Endothelial cell of umbilical vein (primary cell): ENCODE measurements at regions not wholly inside any gene's neighbourhood (a gene's known extent, or its start where the extent isn't known, plus 50 kb on each side); places are given as distances from the start of the nearest gene placed in this dataset.

Experiments used
- BruUV-seq: library from RNA; stranded (reverse); fragments of 400-500 nt; replicated peaks from 2 replicates; lab custom pipeline; 2021; lab: Mats Ljungman, UMichigan
- CTCF ChIA-PET: fragments of 300-600, 350-600 bp; sonication (Branson Sonifier 250); formaldehyde crosslinking; loops from one replicate; lab custom pipeline; 2021; ENCODE audit warnings: antibody characterized with exemption, inconsistent platforms; lab: Charles Lee
- POLR2A ChIA-PET: fragments of 300-600, 350-600 bp; sonication (Branson Sonifier 250); formaldehyde crosslinking; loops from one replicate; lab custom pipeline; 2021; ENCODE audit warnings: antibody characterized with exemption, inconsistent platforms; lab: Charles Lee
- DNase-seq: peaks from one replicate; pipeline ENCODE4 v3.0.0-alpha.2; 2011; ENCODE audit warnings: low read depth, low spot score
- FAIRE-seq: peaks from 2 replicates; lab custom pipeline; 2011; peaks lifted over from hg19 to GRCh38; lab: Jason Lieb, UNC
- H2AFZ ChIP-seq: 2 replicates; pipeline ENCODE4 v1.6.0; 2012; ENCODE audit warnings: low read depth, low read length, control low read depth, inconsistent platforms
- H3K27ac ChIP-seq: 2 replicates; pipeline ENCODE4 v1.5.1; 2011; ENCODE audit warnings: low read depth, mild to moderate bottlenecking, control low read depth, low read length, moderate library complexity; ENCODE audit not compliant: insufficient read depth
- H3K27me3 ChIP-seq, 2 experiments: 2 replicates each; pipeline versions ENCODE4 v1.6.0 to v1.6.1; 2011; ENCODE audit warnings: low read length in 2 of 2, mixed read lengths in 1 of 2; ENCODE audit not compliant: control insufficient read depth in 2 of 2, insufficient read depth in 2 of 2
- H3K36me3 ChIP-seq, 2 experiments: 2 replicates in 1 of 2; 3 replicates in 1 of 2; pipeline ENCODE4 v1.5.1; 2011; ENCODE audit warnings: low read length in 2 of 2, mild to moderate bottlenecking in 1 of 2, moderate library complexity in 1 of 2; ENCODE audit not compliant: control insufficient read depth in 2 of 2, insufficient read depth in 2 of 2; ENCODE audit errors: extremely low read depth in 1 of 2
- H3K4me1 ChIP-seq: 3 replicates; pipeline ENCODE4 v1.5.1; 2011; ENCODE audit warnings: mild to moderate bottlenecking, low read length; ENCODE audit not compliant: control insufficient read depth, insufficient read depth; ENCODE audit errors: extremely low read depth
- H3K4me2 ChIP-seq: 2 replicates; pipeline ENCODE4 v1.6.1; 2011; ENCODE audit warnings: low read length, control low read depth, mixed read lengths; ENCODE audit not compliant: insufficient read depth
- H3K4me3 ChIP-seq, 3 experiments: fragments of 200-600 bp in 1 of 3; sonication (generic), shearing (Covaris generic) in 1 of 3; replicated peaks in 1 of 3; 2 replicates each; pipeline ENCODE4 v1.5.1; 2011 to 2016; ENCODE audit warnings: control low read depth in 3 of 3, low read length in 3 of 3, mild to moderate bottlenecking in 2 of 3, inconsistent platforms in 1 of 3, low read depth in 1 of 3, moderate library complexity in 1 of 3; ENCODE audit not compliant: insufficient read depth in 1 of 3
- H3K79me2 ChIP-seq: 2 replicates; pipeline ENCODE4 v1.6.0; 2012; ENCODE audit warnings: low read length, inconsistent platforms; ENCODE audit not compliant: control insufficient read depth, insufficient read depth
- H3K9ac ChIP-seq: replicated peaks from 2 replicates; pipeline ENCODE3; 2011; ENCODE audit warnings: low read length, control low read depth; ENCODE audit not compliant: insufficient read depth; ENCODE audit errors: extremely low read depth
- H3K9me1 ChIP-seq: replicated peaks from 3 replicates; pipeline ENCODE4 v1.6.0; 2011; ENCODE audit warnings: mild to moderate bottlenecking, low read length; ENCODE audit not compliant: control insufficient read depth, insufficient read depth; ENCODE audit errors: extremely low read depth
- H3K9me3 ChIP-seq: replicated peaks from 2 replicates; pipeline ENCODE4 v1.5.1; 2012; ENCODE audit warnings: low read length, inconsistent platforms; ENCODE audit not compliant: control insufficient read depth, insufficient read depth
- H4K20me1 ChIP-seq: replicated peaks from 2 replicates; pipeline ENCODE3; 2011; ENCODE audit warnings: mild to moderate bottlenecking, low read length; ENCODE audit not compliant: control insufficient read depth, insufficient read depth; ENCODE audit errors: extremely low read depth
- EZH2 ChIP-seq: IDR thresholded peaks from 2 replicates; pipeline ENCODE4 v1.6.1; 2012; ENCODE audit warnings: borderline replicate concordance, low read depth, mild to moderate bottlenecking, moderate library complexity, low read length, inconsistent platforms; ENCODE audit not compliant: severe bottlenecking
- FOS ChIP-seq: IDR thresholded peaks from 2 replicates; pipeline ENCODE4 v1.6.1; 2011; ENCODE audit warnings: mild to moderate bottlenecking, low read length, moderate library complexity, borderline replicate concordance; ENCODE audit not compliant: insufficient read depth
- GATA2 ChIP-seq: IDR thresholded peaks from 2 replicates; pipeline ENCODE4 v1.7.0; 2011; ENCODE audit warnings: low read depth, mild to moderate bottlenecking, moderate library complexity, mixed read lengths, low read length; ENCODE audit not compliant: insufficient read length, insufficient read depth
- JUN ChIP-seq: IDR thresholded peaks from 2 replicates; pipeline ENCODE4 v1.6.1; 2011; ENCODE audit warnings: borderline replicate concordance, low read depth; ENCODE audit not compliant: insufficient read length, insufficient read depth
- MYC ChIP-seq: IDR thresholded peaks from one replicate; pipeline ENCODE4 v1.6.1; 2011; ENCODE audit warnings: mild to moderate bottlenecking, low read depth, low read length
- POLR2AphosphoS5 ChIP-seq: IDR thresholded peaks from 2 replicates; pipeline ENCODE4 v1.6.1; 2012; ENCODE audit warnings: low read depth, mild to moderate bottlenecking, control low read depth, low read length, moderate library complexity; ENCODE audit not compliant: insufficient read depth
- dilution Hi-C: fragments of 300-500 bp; cut with MboI; formaldehyde crosslinking; loops from one replicate; pipeline ENCODE4 v1.15.0; 2019; ENCODE audit warnings: low sequenced_read_pairs; ENCODE audit not compliant: extremely low pct_ligation_motif_present
- intact Hi-C: fragments of 100-400 bp; cut with micrococcal nuclease; formaldehyde crosslinking; loops from one replicate; pipeline ENCODE4 v1.10.0; 2022
- TF ChIP-seq, protein P1 (sequence below): IDR thresholded peaks from 2 replicates; pipeline ENCODE4 v1.6.1; 2011; ENCODE audit not compliant: insufficient read depth, insufficient read length
- TF ChIP-seq, protein P2 (sequence below), 2 donors: IDR thresholded peaks; 1 replicate in 1 of 2; 2 replicates in 1 of 2; pipeline ENCODE4 v1.5.1; 2011; ENCODE audit warnings: low read length in 2 of 2, mild to moderate bottlenecking in 2 of 2, moderate library complexity in 2 of 2, control low read depth in 1 of 2, inconsistent platforms in 1 of 2, low read depth in 1 of 2; ENCODE audit not compliant: insufficient read depth in 1 of 2; ENCODE audit errors: extremely low read depth in 1 of 2

DNA sequence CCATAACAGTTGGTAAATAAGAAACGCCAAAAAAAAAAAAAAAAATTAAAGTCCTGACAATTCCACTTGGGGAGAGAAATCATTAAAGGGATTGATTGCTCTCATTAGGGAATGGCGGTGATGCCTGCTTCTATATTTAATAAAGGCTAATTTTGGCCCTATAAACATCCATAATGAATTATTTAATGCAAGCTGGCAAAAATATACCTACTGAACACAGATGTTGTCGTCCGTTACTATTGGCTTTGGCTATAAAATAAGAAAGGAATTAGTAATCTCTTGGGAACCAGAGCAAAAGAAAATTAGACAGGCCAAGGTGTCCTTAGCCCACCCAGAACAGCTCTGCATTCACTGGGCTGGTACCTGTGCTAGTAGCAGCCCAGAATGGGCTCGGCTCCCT is 717.3 kb downstream of the DIAPH3 start:
- no peak overlapping the region for H2AFZ ChIP-seq
- FAIRE-seq (no peak), DNase-seq (no peak)
- H3K9ac ChIP-seq: no peak overlapping the region
- ChIA-PET POLR2A (interaction anchor here (0.8 kb wide), 1 partner anchor 13 kb away, joined by 3 read pairs; no protein-coding TSS in a partner anchor), CTCF (interaction anchor here (1.2 to 2.4 kb wide), 4 partner anchors 12 to 1813 kb away, joined by 3 to 9 read pairs (median 4); no protein-coding TSS in a partner anchor)
- H3K4me2 ChIP-seq: peak overlapping the region; percentile 57
- H3K4me1 ChIP-seq: peaks cover 34% of the 10 kb centered on the region
- H3K27me3 ChIP-seq: no peaks in the 10 kb centered on the region
- no peaks in the 10 kb centered on the region for H3K9me3 ChIP-seq
- TF ChIP-seq FOS: no peak
- TF ChIP-seq, protein P1, sequence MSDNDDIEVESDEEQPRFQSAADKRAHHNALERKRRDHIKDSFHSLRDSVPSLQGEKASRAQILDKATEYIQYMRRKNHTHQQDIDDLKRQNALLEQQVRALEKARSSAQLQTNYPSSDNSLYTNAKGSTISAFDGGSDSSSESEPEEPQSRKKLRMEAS: no peak
- TF ChIP-seq, protein P2, sequence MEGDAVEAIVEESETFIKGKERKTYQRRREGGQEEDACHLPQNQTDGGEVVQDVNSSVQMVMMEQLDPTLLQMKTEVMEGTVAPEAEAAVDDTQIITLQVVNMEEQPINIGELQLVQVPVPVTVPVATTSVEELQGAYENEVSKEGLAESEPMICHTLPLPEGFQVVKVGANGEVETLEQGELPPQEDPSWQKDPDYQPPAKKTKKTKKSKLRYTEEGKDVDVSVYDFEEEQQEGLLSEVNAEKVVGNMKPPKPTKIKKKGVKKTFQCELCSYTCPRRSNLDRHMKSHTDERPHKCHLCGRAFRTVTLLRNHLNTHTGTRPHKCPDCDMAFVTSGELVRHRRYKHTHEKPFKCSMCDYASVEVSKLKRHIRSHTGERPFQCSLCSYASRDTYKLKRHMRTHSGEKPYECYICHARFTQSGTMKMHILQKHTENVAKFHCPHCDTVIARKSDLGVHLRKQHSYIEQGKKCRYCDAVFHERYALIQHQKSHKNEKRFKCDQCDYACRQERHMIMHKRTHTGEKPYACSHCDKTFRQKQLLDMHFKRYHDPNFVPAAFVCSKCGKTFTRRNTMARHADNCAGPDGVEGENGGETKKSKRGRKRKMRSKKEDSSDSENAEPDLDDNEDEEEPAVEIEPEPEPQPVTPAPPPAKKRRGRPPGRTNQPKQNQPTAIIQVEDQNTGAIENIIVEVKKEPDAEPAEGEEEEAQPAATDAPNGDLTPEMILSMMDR (IDR thresholded peaks at IDR 0.05; ENCODE audit: extremely low read depth in 1 of 2, insufficient read depth in 1 of 2, low read depth in 1 of 2, low read length in 2 of 2): no peak
- TF ChIP-seq EZH2: no peak
- no peaks in the 10 kb centered on the region for H3K79me2 ChIP-seq
- H3K27ac ChIP-seq: no peak overlapping the region
- H3K36me3 ChIP-seq: no peaks in the 10 kb centered on the region
- no peaks in the 10 kb centered on the region for H4K20me1 ChIP-seq
- dilution Hi-C loops (no loop called here), intact Hi-C loops (no loop called here)
- no TSS peak for BruUV-seq
- no peaks in the 10 kb centered on the region for H3K9me1 ChIP-seq
- H3K4me3 ChIP-seq: no peak overlapping the region

DNA sequence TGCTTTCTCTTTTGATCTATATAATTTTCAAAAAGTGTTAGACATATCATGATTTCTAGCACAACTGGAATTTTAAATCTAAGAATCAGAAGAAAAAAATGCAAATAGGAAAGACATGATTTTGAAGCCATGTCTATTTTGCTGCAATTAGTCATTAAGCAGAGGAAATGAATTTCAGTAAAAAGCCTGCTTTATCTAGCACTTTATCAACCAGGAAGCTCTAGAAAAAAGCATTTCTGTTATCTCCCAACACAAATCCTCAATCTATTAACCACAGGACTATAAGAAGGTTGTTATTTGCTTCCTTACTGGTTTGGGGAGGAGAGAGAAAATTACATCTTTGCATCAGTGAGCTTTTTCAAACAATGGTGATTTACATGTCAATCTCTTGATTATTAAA is 716.7 kb downstream of the DIAPH3 start:
- ChIA-PET CTCF (interaction anchor here (1.0 to 2.4 kb wide), 5 partner anchors 12 to 1814 kb away, joined by 3 to 9 read pairs (median 4); no protein-coding TSS in a partner anchor), POLR2A (interaction anchor here (0.8 kb wide), 1 partner anchor 13 kb away, joined by 3 read pairs; no protein-coding TSS in a partner anchor)
- Histone ChIP-seq H3K4me1 (peaks cover 34% of the 10 kb centered on the region), H3K4me2 (peak overlapping the region; percentile 57), H3K9me1 (no peaks in the 10 kb centered on the region), H3K27ac (no peak overlapping the region), H2AFZ (no peak overlapping the region), H3K9ac (no peak overlapping the region), H4K20me1 (no peaks in the 10 kb centered on the region), H3K27me3 (no peaks in the 10 kb centered on the region), H3K9me3 (no peaks in the 10 kb centered on the region), H3K4me3 (no peak overlapping the region), H3K36me3 (no peaks in the 10 kb centered on the region), H3K79me2 (no peaks in the 10 kb centered on the region)
- TF ChIP-seq, protein P2 (IDR thresholded peaks at IDR 0.05; ENCODE audit: extremely low read depth in 1 of 2, insufficient read depth in 1 of 2, low read depth in 1 of 2, low read length in 2 of 2): no peak
- TF ChIP-seq JUN (no peak), FOS (peak; percentile 60), POLR2AphosphoS5 (peak; percentile 50), GATA2 (peak; percentile 95), MYC (no peak)
- FAIRE-seq (peak; percentile 70), DNase-seq (peak; percentile 56)
- intact Hi-C loops (no loop called here), dilution Hi-C loops (no loop called here)
- no TSS peak for BruUV-seq
